ENCODE measurements at regions not wholly inside any gene's neighbourhood (a gene's known extent, or its start where the extent isn't known, plus 50 kb on each side); places are given as distances from the start of the nearest gene placed in this dataset.

- no peak for TF ChIP-seq CTCF (IDR thresholded peaks at IDR 0.05; ENCODE audit: unreplicated experiment)
- Mint-ChIP-seq H3K27ac (no peak overlapping the region), H3K4me3 (no peak overlapping the region)
Measured at GRCh38 chr5:101943784-101944183, 352.3 kb downstream of the SLCO4C1 start.

GRCh38 chr5:101942321-101942882 is 353.7 kb downstream of the SLCO4C1 start:
- TF ChIP-seq CTCF (IDR thresholded peaks at IDR 0.05; ENCODE audit: unreplicated experiment), result peak; percentile 21
- no peak overlapping the region for H3K4me3 Mint-ChIP-seq
- H3K27ac Mint-ChIP-seq, result no peak overlapping the region
- H3K27me3 Mint-ChIP-seq (ENCODE audit: low read depth), result peaks cover 11% of the 10 kb centered on the region
- DNase-seq (ENCODE audit: low spot score in 2 of 2, unreplicated experiment in 2 of 2), result no peak
- H3K9me3 Mint-ChIP-seq, result peaks cover 13% of the 10 kb centered on the region
- H3K4me1 Mint-ChIP-seq, result peaks cover 5% of the 10 kb centered on the region
- peaks cover 8% of the 10 kb centered on the region for H3K36me3 Mint-ChIP-seq

More at GRCh38 chr5:101943784-101944183, 352.3 kb downstream of the SLCO4C1 start:
- H3K36me3 Mint-ChIP-seq, result no peaks in the 10 kb centered on the region
- DNase-seq (ENCODE audit: low spot score in 2 of 2, unreplicated experiment in 2 of 2), result no peak
- H3K9me3 Mint-ChIP-seq, result peaks cover 2% of the 10 kb centered on the region
- H3K4me1 Mint-ChIP-seq, result peaks cover 5% of the 10 kb centered on the region
- peaks cover 7% of the 10 kb centered on the region for H3K27me3 Mint-ChIP-seq (ENCODE audit: low read depth)

- TF ChIP-seq CTCF (IDR thresholded peaks at IDR 0.05; ENCODE audit: unreplicated experiment), result no peak
- Mint-ChIP-seq H3K36me3 (peaks cover 8% of the 10 kb centered on the region), H3K4me3 (no peak overlapping the region), H3K4me1 (peaks cover 7% of the 10 kb centered on the region), H3K27ac (no peak overlapping the region), H3K27me3 (ENCODE audit: low read depth) (peaks cover 11% of the 10 kb centered on the region), H3K9me3 (peaks cover 13% of the 10 kb centered on the region)
- DNase-seq (ENCODE audit: low spot score in 2 of 2, unreplicated experiment in 2 of 2), result no peak
Measured at GRCh38 chr5:101937041-101937440, 359.0 kb downstream of the SLCO4C1 start.

- peaks cover 3% of the 10 kb centered on the region for H3K27me3 Mint-ChIP-seq (ENCODE audit: low read depth)
- peaks cover 14% of the 10 kb centered on the region for H3K4me1 Mint-ChIP-seq
- no peak overlapping the region for H3K4me3 Mint-ChIP-seq
- H3K36me3 Mint-ChIP-seq, result peaks cover 8% of the 10 kb centered on the region
- DNase-seq (ENCODE audit: low spot score in 2 of 2, unreplicated experiment in 2 of 2), result no peak
- no peak for TF ChIP-seq CTCF (IDR thresholded peaks at IDR 0.05; ENCODE audit: unreplicated experiment)
- peaks cover 13% of the 10 kb centered on the region for H3K9me3 Mint-ChIP-seq
- H3K27ac Mint-ChIP-seq, result no peak overlapping the region
Measured at GRCh38 chr5:101935086-101935485, 361.0 kb downstream of the SLCO4C1 start.

GRCh38 chr5:101932599-101932998 is 363.5 kb downstream of the SLCO4C1 start:
- no peak for DNase-seq (ENCODE audit: low spot score in 2 of 2, unreplicated experiment in 2 of 2)
- Mint-ChIP-seq H3K27ac (no peak overlapping the region), H3K27me3 (ENCODE audit: low read depth) (no peaks in the 10 kb centered on the region), H3K36me3 (peaks cover 2% of the 10 kb centered on the region), H3K4me3 (no peak overlapping the region), H3K9me3 (peaks cover 3% of the 10 kb centered on the region), H3K4me1 (peaks cover 27% of the 10 kb centered on the region)
- TF ChIP-seq CTCF (IDR thresholded peaks at IDR 0.05; ENCODE audit: unreplicated experiment), result no peak

GRCh38 chr5:101929628-101930027 is 366.5 kb downstream of the SLCO4C1 start:
- peaks cover 27% of the 10 kb centered on the region for H3K4me1 Mint-ChIP-seq
- H3K27me3 Mint-ChIP-seq (ENCODE audit: low read depth), result no peaks in the 10 kb centered on the region
- peaks cover 2% of the 10 kb centered on the region for H3K36me3 Mint-ChIP-seq
- H3K4me3 Mint-ChIP-seq, result no peak overlapping the region
- no peak for TF ChIP-seq CTCF (IDR thresholded peaks at IDR 0.05; ENCODE audit: unreplicated experiment)
- H3K27ac Mint-ChIP-seq, result peak overlapping the region; percentile 73
- no peak for DNase-seq (ENCODE audit: low spot score in 2 of 2, unreplicated experiment in 2 of 2)
- H3K9me3 Mint-ChIP-seq, result peaks cover 9% of the 10 kb centered on the region

Data from mesothelial cell of epicardium (in vitro differentiated cells).